ENCODE measurements at regions not wholly inside any gene's neighbourhood (a gene's known extent, or its start where the extent isn't known, plus 50 kb on each side); places are given as distances from the start of the nearest gene placed in this dataset.

DNA sequence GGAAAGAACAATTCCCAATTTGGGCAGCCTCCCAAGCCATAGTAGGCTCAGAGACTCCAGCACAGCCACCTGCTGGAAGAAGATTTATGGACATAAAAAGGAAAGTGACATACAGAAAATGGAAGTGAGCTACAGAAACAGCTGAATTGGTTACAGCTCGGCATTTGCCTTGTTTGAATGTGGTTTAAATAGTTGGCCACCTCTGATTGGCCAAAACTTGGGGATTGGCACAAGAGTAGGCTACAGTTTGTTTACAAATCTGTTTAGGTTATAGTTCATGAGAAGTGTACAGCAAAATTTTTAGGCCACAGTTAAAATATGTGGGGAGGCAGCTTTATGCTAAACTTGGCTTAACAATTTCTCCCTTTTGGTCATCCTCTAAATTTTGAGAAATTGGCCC is 150.4 kb downstream of the MAGEC1 start:
- no peak for TF ChIP-seq RARB (CRISPR knock-in tag; IDR thresholded peaks at IDR 0.05)
- TF ChIP-seq ZNF70 (CRISPR knock-in tag; IDR thresholded peaks at IDR 0.05), result no peak
- TF ChIP-seq, protein P1, sequence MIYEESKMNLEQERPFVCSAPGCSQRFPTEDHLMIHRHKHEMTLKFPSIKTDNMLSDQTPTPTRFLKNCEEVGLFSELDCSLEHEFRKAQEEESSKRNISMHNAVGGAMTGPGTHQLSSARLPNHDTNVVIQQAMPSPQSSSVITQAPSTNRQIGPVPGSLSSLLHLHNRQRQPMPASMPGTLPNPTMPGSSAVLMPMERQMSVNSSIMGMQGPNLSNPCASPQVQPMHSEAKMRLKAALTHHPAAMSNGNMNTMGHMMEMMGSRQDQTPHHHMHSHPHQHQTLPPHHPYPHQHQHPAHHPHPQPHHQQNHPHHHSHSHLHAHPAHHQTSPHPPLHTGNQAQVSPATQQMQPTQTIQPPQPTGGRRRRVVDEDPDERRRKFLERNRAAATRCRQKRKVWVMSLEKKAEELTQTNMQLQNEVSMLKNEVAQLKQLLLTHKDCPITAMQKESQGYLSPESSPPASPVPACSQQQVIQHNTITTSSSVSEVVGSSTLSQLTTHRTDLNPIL (CRISPR knock-in tag; IDR thresholded peaks at IDR 0.05; ENCODE audit: low read depth), result no peak

Data from SK-N-SH treated with all-trans-retinoic acid at 6 μM for 48 hours (cell line).